Kidney epithelial cell (primary cell): ENCODE measurements at regions not wholly inside any gene's neighbourhood (a gene's known extent, or its start where the extent isn't known, plus 50 kb on each side); places are given as distances from the start of the nearest gene placed in this dataset.

Experiments used
- DNase-seq: peaks from one replicate; pipeline ENCODE4 v3.0.0-alpha.2; 2010; ENCODE audit warnings: low read depth
- H3K27me3 ChIP-seq: 2 replicates; pipeline ENCODE4 v1.6.0; 2011; ENCODE audit warnings: low read length; ENCODE audit not compliant: control insufficient read depth, insufficient read depth
- H3K36me3 ChIP-seq: 2 replicates; pipeline ENCODE4 v1.5.1; 2011; ENCODE audit warnings: low read length; ENCODE audit not compliant: control insufficient read depth, insufficient read depth
- H3K4me3 ChIP-seq: 2 replicates; pipeline ENCODE4 v1.5.1; 2011; ENCODE audit warnings: low read depth, mild to moderate bottlenecking, control low read depth, low read length
- CTCF ChIP-seq: IDR thresholded peaks from 2 replicates; pipeline ENCODE4 v1.5.1; 2011; ENCODE audit warnings: mild to moderate bottlenecking, moderate library complexity, low read length, control low read depth, inconsistent platforms; ENCODE audit not compliant: insufficient read depth, poor library complexity, severe bottlenecking

DNA sequence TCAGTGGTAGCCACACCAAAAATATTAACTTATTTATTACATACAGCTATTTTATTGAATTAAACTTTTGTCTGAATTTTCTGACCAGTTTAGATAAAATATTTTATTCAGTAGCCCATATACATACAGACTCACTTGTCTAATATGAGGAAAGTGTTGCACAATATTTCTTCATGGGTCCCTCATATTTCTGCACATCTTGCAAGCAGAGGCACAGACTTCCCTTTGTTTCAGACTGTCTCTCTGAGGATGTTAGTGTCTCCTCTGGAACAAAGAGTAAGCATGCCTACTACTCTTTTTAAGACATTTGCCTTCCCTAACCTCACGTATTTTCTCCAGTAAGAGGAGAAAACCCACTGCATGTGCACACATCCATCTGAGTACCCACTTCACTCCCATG, 81.2 kb downstream of the OR5AK2 start:
- DNase-seq, result no peak
- Histone ChIP-seq H3K27me3 (no peaks in the 10 kb centered on the region), H3K36me3 (no peaks in the 10 kb centered on the region), H3K4me3 (no peak overlapping the region)
- no peak for TF ChIP-seq CTCF

DNA sequence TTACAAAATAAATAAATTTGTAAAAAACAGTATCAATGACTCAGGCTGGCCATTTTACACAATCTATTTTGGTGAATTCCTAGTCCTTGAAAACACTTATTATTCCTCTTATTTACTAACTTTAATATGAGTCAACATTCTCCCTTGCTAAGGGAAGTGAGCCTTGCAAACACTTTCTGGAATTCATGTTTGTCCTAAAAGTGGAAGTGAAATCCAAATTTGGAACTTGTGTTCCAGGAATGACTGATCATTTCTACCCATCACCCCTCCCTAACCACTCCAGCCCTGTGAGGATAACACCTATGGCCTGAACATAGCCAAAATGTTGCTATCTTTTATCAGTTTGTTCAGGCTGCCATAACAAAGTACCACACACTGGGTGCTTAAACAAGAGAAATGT, 83.1 kb downstream of the OR5AK2 start:
- no peak overlapping the region for H3K4me3 ChIP-seq
- TF ChIP-seq CTCF, result no peak
- DNase-seq, result no peak
- no peaks in the 10 kb centered on the region for H3K27me3 ChIP-seq
- no peaks in the 10 kb centered on the region for H3K36me3 ChIP-seq

- Histone ChIP-seq H3K27me3 (no peaks in the 10 kb centered on the region), H3K4me3 (no peak overlapping the region), H3K36me3 (no peaks in the 10 kb centered on the region)
- peak; percentile 83 for DNase-seq
- no peak for TF ChIP-seq CTCF
Measured at GRCh38 chr11:57072640-57073039, 83.9 kb downstream of the OR5AK2 start.

DNA sequence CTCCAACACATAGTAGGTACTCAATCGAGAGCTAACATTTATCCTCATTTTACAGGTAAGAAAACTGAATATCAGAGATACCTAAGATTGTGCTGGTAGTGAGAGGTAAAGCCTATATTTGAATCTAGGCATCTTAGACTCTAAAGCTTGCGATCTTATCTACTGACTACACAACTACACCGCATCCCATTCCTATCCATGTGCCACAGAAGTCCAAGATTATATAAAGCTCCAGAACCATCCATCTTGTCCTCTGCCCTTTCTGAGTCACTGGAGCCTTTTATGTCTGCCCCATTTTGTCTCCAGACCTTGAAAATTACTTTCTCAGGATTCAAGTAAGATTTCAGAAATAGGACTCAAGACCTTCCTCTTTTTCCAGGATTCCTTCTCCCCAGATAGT, 84.4 kb downstream of the OR5AK2 start:
- Histone ChIP-seq H3K4me3 (no peak overlapping the region), H3K27me3 (no peaks in the 10 kb centered on the region), H3K36me3 (no peaks in the 10 kb centered on the region)
- TF ChIP-seq CTCF, result no peak
- DNase-seq, result no peak

GRCh38 chr11:57081356-57081755, 92.6 kb downstream of the OR5AK2 start:
- no peak for DNase-seq
- no peak overlapping the region for H3K4me3 ChIP-seq
- no peak for TF ChIP-seq CTCF
- H3K36me3 ChIP-seq, result no peaks in the 10 kb centered on the region
- no peaks in the 10 kb centered on the region for H3K27me3 ChIP-seq

GRCh38 chr11:57082125-57082524, 93.4 kb downstream of the OR5AK2 start:
- no peak for DNase-seq
- TF ChIP-seq CTCF, result no peak
- no peaks in the 10 kb centered on the region for H3K27me3 ChIP-seq
- H3K36me3 ChIP-seq, result no peaks in the 10 kb centered on the region
- H3K4me3 ChIP-seq, result no peak overlapping the region
